ENCODE measurements at regions not wholly inside any gene's neighbourhood (a gene's known extent, or its start where the extent isn't known, plus 50 kb on each side); places are given as distances from the start of the nearest gene placed in this dataset.

DNA sequence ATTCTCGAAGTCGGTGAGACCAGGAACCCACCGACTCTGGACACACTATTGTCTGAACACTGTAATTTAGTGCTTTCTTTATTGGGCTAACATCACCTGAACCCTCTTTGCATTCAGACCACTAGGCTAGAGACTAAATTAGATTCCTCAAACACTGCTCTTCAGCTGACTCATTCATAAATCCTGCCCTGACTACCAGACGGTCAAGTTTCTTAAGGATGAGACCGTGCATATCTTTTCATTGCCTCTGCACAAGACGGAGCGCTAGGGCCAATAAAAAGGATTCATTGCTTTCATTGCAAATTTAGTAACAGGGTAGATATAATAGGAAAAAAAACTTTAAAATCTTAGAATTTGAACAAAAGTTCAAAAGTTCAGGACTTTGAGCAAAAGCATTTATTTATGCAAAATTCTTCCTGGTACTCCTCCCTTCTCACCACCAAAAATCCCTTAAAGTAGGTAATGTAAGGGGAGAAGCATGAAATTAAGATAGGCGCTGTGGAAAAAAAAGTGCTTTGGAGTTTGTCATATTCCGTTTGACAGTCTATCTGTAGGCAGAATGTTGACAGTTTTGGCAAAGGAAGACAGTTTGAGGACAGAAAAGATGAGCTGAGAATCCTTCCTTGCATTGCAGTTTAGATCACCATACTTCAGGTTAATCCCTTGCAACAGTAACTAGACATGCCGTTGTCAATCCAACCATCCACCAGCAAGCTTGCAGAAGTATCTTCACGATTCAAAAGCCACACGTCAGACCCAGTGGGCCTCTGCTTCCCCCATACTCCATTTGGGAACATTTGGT lies 328.6 kb upstream of the JARID2 start:
- ChIA-PET CTCF (no interaction called here), POLR2A (no interaction called here), RAD21 (ENCODE audit: low non-redundant PET in 1 of 2, low total read pairs in 2 of 2, uncharacterized antibody in 2 of 2, unreplicated experiment in 2 of 2) (no interaction called here)
- H3K27me3 ChIP-seq (ENCODE audit: insufficient read depth, low read length) = no peaks in the 10 kb centered on the region
- intact Hi-C loops (cut with micrococcal nuclease) = no loop called here
- H3K9me2 ChIP-seq (ENCODE audit: insufficient read depth) = no peaks in the 10 kb centered on the region
- no peak for ATAC-seq
- no peak overlapping the region for H3K4me3 ChIP-seq (replicated peaks in 1 of 2; ENCODE audit: low read depth in 1 of 2, low read length in 2 of 2)
- H4K20me1 ChIP-seq (ENCODE audit: insufficient read depth) = no peaks in the 10 kb centered on the region
- DNase-seq (ENCODE audit: low read depth, low spot score) = no peak
- no peaks in the 10 kb centered on the region for H3K36me3 ChIP-seq (ENCODE audit: control insufficient read depth in 1 of 2, insufficient read depth in 2 of 2, low read length in 2 of 2)
- no peak overlapping the region for H3K4me2 ChIP-seq (ENCODE audit: low read length)
- no peaks in the 10 kb centered on the region for H3K9me3 ChIP-seq (ENCODE audit: control insufficient read depth in 1 of 2, insufficient read depth in 1 of 2, low read depth in 1 of 2, low read length in 2 of 2)
- H2AFZ ChIP-seq (ENCODE audit: low read depth, low read length, poor library complexity, severe bottlenecking) = no peak overlapping the region
- H3K9ac ChIP-seq (ENCODE audit: low read length) = no peak overlapping the region
- no TSS peak for BruUV-seq (replicated peaks)
- H3K4me1 ChIP-seq (ENCODE audit: control insufficient read depth in 1 of 2, insufficient read depth in 2 of 2, low read length in 2 of 2) = no peaks in the 10 kb centered on the region
- no peak for TF ChIP-seq POLR2A (IDR thresholded peaks at IDR 0.05; ENCODE audit: borderline replicate concordance, extremely low read depth, insufficient read depth, insufficient read length)
- TF ChIP-seq EGR1 (IDR thresholded peaks at IDR 0.05; ENCODE audit: low read depth) = no peak
- no peak for TF ChIP-seq POLR2AphosphoS5 (IDR thresholded peaks at IDR 0.05; ENCODE audit: low read depth, low read length)
- TF ChIP-seq TCF7L2 (IDR thresholded peaks at IDR 0.05; ENCODE audit: borderline replicate concordance, extremely low read depth, insufficient read depth, insufficient read length) = no peak
- no peak for TF ChIP-seq EZH2phosphoT487 (IDR thresholded peaks at IDR 0.05; ENCODE audit: borderline replicate concordance)
- no peak for TF ChIP-seq SRF (IDR thresholded peaks at IDR 0.05; ENCODE audit: low read depth)
- TF ChIP-seq, protein P1, sequence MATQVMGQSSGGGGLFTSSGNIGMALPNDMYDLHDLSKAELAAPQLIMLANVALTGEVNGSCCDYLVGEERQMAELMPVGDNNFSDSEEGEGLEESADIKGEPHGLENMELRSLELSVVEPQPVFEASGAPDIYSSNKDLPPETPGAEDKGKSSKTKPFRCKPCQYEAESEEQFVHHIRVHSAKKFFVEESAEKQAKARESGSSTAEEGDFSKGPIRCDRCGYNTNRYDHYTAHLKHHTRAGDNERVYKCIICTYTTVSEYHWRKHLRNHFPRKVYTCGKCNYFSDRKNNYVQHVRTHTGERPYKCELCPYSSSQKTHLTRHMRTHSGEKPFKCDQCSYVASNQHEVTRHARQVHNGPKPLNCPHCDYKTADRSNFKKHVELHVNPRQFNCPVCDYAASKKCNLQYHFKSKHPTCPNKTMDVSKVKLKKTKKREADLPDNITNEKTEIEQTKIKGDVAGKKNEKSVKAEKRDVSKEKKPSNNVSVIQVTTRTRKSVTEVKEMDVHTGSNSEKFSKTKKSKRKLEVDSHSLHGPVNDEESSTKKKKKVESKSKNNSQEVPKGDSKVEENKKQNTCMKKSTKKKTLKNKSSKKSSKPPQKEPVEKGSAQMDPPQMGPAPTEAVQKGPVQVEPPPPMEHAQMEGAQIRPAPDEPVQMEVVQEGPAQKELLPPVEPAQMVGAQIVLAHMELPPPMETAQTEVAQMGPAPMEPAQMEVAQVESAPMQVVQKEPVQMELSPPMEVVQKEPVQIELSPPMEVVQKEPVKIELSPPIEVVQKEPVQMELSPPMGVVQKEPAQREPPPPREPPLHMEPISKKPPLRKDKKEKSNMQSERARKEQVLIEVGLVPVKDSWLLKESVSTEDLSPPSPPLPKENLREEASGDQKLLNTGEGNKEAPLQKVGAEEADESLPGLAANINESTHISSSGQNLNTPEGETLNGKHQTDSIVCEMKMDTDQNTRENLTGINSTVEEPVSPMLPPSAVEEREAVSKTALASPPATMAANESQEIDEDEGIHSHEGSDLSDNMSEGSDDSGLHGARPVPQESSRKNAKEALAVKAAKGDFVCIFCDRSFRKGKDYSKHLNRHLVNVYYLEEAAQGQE (IDR thresholded peaks at IDR 0.05; ENCODE audit: low read depth) = no peak
- no peak for TF ChIP-seq SP1 (IDR thresholded peaks at IDR 0.05; ENCODE audit: low read depth)
- TF ChIP-seq ZNF274 (IDR thresholded peaks at IDR 0.05; ENCODE audit: low read depth, low read length) = no peak
- no peak for TF ChIP-seq CEBPB (IDR thresholded peaks at IDR 0.05; ENCODE audit: low read depth)
- no peak for TF ChIP-seq FOSL1 (IDR thresholded peaks at IDR 0.05; ENCODE audit: low read depth)
- TF ChIP-seq CBX3 (IDR thresholded peaks at IDR 0.05; ENCODE audit: low read depth) = no peak
- H3K27ac ChIP-seq (ENCODE audit: low read depth, low read length) = no peak overlapping the region
- H3K79me2 ChIP-seq (ENCODE audit: insufficient read depth, low read length) = no peaks in the 10 kb centered on the region

Measured in HCT116 (cell line).